ENCODE measurements at regions not wholly inside any gene's neighbourhood (a gene's known extent, or its start where the extent isn't known, plus 50 kb on each side); places are given as distances from the start of the nearest gene placed in this dataset.

GRCh38 chr13:78131346-78131745 lies 212.7 kb upstream of the EDNRB start:
- TF ChIP-seq CTCF (IDR thresholded peaks at IDR 0.05; ENCODE audit: poor library complexity, severe bottlenecking): no peak
- TF ChIP-seq EZH2 (IDR thresholded peaks at IDR 0.05; ENCODE audit: borderline replicate concordance, insufficient read depth, low read length, poor library complexity, severe bottlenecking): no peak
- TF ChIP-seq REST (IDR thresholded peaks at IDR 0.05; ENCODE audit: borderline replicate concordance): no peak
- no peak for TF ChIP-seq POLR2AphosphoS5 (IDR thresholded peaks at IDR 0.05)
- no peak for TF ChIP-seq TAF1 (IDR thresholded peaks at IDR 0.05; ENCODE audit: low read depth)

Data from neural cell (in vitro differentiated cells).